ENCODE measurements at regions not wholly inside any gene's neighbourhood (a gene's known extent, or its start where the extent isn't known, plus 50 kb on each side); places are given as distances from the start of the nearest gene placed in this dataset.
"Not testable (repeated sequence)": the region's sequence is repeated elsewhere in the genome, so short reads cannot be mapped to it uniquely, and the experiment has no call there.

DNA sequence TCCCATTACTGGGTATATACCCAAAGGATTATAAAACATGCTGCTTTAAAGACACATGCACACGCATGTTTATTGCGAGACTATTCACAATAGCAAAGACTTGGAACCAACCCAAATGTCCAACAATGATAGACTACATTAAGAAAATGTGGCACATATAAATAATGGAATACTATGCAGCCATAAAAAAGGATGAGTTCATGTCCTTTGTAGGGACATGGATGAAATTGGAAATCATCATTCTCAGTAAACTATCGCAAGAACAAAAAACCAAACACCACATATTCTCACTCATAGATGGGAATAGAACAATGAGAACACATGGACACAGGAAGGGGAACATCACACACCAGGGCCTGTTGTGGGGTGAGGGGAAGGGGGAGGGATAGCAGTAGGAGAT lies 65.5 kb upstream of the POU3F4 start:
- TF ChIP-seq, protein P1, sequence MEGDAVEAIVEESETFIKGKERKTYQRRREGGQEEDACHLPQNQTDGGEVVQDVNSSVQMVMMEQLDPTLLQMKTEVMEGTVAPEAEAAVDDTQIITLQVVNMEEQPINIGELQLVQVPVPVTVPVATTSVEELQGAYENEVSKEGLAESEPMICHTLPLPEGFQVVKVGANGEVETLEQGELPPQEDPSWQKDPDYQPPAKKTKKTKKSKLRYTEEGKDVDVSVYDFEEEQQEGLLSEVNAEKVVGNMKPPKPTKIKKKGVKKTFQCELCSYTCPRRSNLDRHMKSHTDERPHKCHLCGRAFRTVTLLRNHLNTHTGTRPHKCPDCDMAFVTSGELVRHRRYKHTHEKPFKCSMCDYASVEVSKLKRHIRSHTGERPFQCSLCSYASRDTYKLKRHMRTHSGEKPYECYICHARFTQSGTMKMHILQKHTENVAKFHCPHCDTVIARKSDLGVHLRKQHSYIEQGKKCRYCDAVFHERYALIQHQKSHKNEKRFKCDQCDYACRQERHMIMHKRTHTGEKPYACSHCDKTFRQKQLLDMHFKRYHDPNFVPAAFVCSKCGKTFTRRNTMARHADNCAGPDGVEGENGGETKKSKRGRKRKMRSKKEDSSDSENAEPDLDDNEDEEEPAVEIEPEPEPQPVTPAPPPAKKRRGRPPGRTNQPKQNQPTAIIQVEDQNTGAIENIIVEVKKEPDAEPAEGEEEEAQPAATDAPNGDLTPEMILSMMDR (IDR thresholded peaks at IDR 0.05): not testable (repeated sequence)
- not testable (repeated sequence) for TF ChIP-seq EZH2, EZH2phosphoT487 (IDR thresholded peaks at IDR 0.05)
